DND-41 (cell line): ENCODE measurements at regions not wholly inside any gene's neighbourhood (a gene's known extent, or its start where the extent isn't known, plus 50 kb on each side); places are given as distances from the start of the nearest gene placed in this dataset.

ENCODE experiments used
- ATAC-seq: fragments of 200-7000 bp; cut with Tn5 transposase; 3 replicates; pipeline ENCODE4 v1.9.1; 2021; ENCODE audit warnings: low read depth; ENCODE audit not compliant: insufficient read depth
- DNase-seq: peaks from one replicate; pipeline ENCODE4 v3.0.0-alpha.2; 2020
- H2AFZ ChIP-seq: 2 replicates; pipeline ENCODE4 v1.6.0; 2012; ENCODE audit warnings: low read depth, low read length
- H3K27ac ChIP-seq: 2 replicates; pipeline ENCODE4 v1.5.1; 2012; ENCODE audit warnings: low read length, inconsistent platforms
- H3K27me3 ChIP-seq: fragments of 200-600 bp; sonication (generic); 2 replicates; pipeline ENCODE4 v1.6.0; 2012; ENCODE audit warnings: low read length, mild to moderate bottlenecking, inconsistent platforms; ENCODE audit not compliant: insufficient read depth, poor library complexity
- H3K36me3 ChIP-seq: 2 replicates; pipeline ENCODE4 v1.5.1; 2012; ENCODE audit warnings: low read length, inconsistent platforms; ENCODE audit not compliant: insufficient read depth
- H3K4me1 ChIP-seq: 2 replicates; pipeline ENCODE4 v1.5.1; 2012; ENCODE audit warnings: mild to moderate bottlenecking, low read length; ENCODE audit not compliant: insufficient read depth
- H3K4me2 ChIP-seq: 2 replicates; pipeline ENCODE4 v1.6.0; 2012; ENCODE audit warnings: mild to moderate bottlenecking, moderate library complexity, low read length, inconsistent platforms; ENCODE audit not compliant: insufficient read depth
- H3K4me3 ChIP-seq, 2 experiments: fragments of 200-600 bp in 1 of 2; shearing (Covaris generic) in 1 of 2; 2 replicates each; pipeline ENCODE4 v1.5.1; 2012 to 2016; ENCODE audit warnings: inconsistent platforms in 2 of 2, low read length in 2 of 2, mild to moderate bottlenecking in 2 of 2, low read depth in 1 of 2, moderate library complexity in 1 of 2
- H3K79me2 ChIP-seq: 2 replicates; pipeline ENCODE4 v1.6.0; 2012; ENCODE audit warnings: low read length, inconsistent platforms; ENCODE audit not compliant: insufficient read depth
- H3K9ac ChIP-seq: 2 replicates; pipeline ENCODE4 v1.6.0; 2012; ENCODE audit warnings: low read depth, mild to moderate bottlenecking, inconsistent platforms, low read length, moderate library complexity
- H3K9me3 ChIP-seq: 2 replicates; pipeline ENCODE4 v1.5.1; 2012; ENCODE audit warnings: low read length, moderate library complexity, mild to moderate bottlenecking, inconsistent platforms; ENCODE audit not compliant: insufficient read depth, severe bottlenecking
- H4K20me1 ChIP-seq: 2 replicates; pipeline ENCODE4 v1.6.0; 2012; ENCODE audit warnings: low read length; ENCODE audit not compliant: insufficient read depth
- EZH2 ChIP-seq: IDR thresholded peaks from 3 replicates; pipeline ENCODE4 v1.6.1; 2012; ENCODE audit warnings: borderline replicate concordance, low read depth, mild to moderate bottlenecking, moderate library complexity, low read length, inconsistent platforms; ENCODE audit not compliant: severe bottlenecking
- TF ChIP-seq, protein P1 (sequence below): IDR thresholded peaks from 2 replicates; pipeline ENCODE4 v1.5.1; 2012; ENCODE audit warnings: borderline replicate concordance, low read length, moderate library complexity, mild to moderate bottlenecking; ENCODE audit not compliant: poor library complexity, severe bottlenecking; ENCODE audit errors: extremely low read depth

DNA sequence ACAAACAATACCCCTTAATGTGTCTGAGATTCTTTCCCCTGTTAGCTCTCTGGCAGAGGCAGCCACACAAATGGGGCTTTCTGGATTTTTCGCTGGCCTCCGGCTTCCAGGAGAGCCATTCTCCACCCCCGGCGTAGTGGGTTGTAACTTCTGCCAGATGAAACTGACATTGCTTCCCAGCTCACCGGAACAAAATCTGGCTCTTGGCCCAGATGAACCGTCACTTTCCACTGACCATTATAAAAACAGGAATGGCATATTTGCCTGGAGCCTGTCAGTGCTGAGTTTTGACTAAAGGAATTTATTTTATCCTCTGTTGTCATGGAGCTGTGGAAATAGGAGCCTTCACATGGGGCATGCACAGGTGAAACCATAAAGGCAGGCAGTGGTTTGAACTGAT, 120.6 kb upstream of the GPR12 start:
- Histone ChIP-seq H3K27me3 (peaks cover 6% of the 10 kb centered on the region), H4K20me1 (no peaks in the 10 kb centered on the region), H3K4me2 (no peak overlapping the region), H3K36me3 (no peaks in the 10 kb centered on the region), H3K4me1 (no peaks in the 10 kb centered on the region), H3K9ac (no peak overlapping the region), H2AFZ (no peak overlapping the region), H3K27ac (no peak overlapping the region), H3K4me3 (no peak overlapping the region), H3K79me2 (no peaks in the 10 kb centered on the region), H3K9me3 (no peaks in the 10 kb centered on the region)
- ATAC-seq (no peak), DNase-seq (no peak)
- TF ChIP-seq, protein P1, sequence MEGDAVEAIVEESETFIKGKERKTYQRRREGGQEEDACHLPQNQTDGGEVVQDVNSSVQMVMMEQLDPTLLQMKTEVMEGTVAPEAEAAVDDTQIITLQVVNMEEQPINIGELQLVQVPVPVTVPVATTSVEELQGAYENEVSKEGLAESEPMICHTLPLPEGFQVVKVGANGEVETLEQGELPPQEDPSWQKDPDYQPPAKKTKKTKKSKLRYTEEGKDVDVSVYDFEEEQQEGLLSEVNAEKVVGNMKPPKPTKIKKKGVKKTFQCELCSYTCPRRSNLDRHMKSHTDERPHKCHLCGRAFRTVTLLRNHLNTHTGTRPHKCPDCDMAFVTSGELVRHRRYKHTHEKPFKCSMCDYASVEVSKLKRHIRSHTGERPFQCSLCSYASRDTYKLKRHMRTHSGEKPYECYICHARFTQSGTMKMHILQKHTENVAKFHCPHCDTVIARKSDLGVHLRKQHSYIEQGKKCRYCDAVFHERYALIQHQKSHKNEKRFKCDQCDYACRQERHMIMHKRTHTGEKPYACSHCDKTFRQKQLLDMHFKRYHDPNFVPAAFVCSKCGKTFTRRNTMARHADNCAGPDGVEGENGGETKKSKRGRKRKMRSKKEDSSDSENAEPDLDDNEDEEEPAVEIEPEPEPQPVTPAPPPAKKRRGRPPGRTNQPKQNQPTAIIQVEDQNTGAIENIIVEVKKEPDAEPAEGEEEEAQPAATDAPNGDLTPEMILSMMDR = no peak
- TF ChIP-seq EZH2 = no peak

DNA sequence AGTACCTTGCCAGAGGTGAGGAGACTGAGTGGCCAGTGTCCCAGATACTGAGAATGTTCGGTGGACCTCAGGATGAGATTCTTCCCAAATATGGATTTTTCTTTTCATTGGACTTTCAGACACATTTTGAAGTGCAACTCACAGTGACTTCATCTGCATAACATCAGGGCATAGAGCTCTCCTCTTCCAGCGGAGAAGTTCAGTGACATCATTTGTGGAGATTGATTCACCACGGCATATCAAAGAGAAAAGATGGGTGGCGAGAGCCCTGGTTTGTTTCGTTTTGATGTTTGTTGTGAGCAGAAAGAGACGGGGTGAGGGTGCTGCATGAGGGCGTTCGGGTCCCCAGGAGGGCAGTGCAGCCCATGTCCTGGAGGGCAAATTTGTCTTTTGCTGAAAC, 120.1 kb upstream of the GPR12 start:
- no peak for ATAC-seq
- H3K9me3 ChIP-seq = no peaks in the 10 kb centered on the region
- peaks cover 6% of the 10 kb centered on the region for H3K27me3 ChIP-seq
- H3K79me2 ChIP-seq = no peaks in the 10 kb centered on the region
- H2AFZ ChIP-seq = no peak overlapping the region
- no peak overlapping the region for H3K4me3 ChIP-seq
- H4K20me1 ChIP-seq = no peaks in the 10 kb centered on the region
- H3K4me1 ChIP-seq = no peaks in the 10 kb centered on the region
- TF ChIP-seq, protein P1 = no peak
- TF ChIP-seq EZH2 = no peak
- no peak for DNase-seq
- no peaks in the 10 kb centered on the region for H3K36me3 ChIP-seq
- H3K27ac ChIP-seq = no peak overlapping the region
- no peak overlapping the region for H3K9ac ChIP-seq
- no peak overlapping the region for H3K4me2 ChIP-seq

DNA sequence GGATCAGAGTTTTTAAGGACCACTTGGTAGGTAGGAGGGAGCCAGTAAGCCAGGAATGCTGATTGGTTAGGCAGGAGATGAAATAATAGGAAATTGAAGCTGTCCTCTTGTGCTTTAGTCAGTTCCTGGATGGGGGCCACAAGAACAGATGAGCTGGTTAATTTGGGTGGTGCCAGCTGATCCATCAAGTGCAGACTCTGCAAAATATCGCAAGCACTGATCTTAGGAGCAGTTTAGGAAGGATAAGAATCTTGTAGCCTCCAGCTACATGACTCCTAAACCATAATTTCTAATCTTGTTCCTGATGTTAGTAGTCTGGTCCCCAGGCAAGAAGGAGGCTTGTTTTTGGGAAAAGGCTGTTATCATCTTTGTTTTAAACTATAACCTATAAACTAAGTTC, 117.9 kb upstream of the GPR12 start:
- DNase-seq = no peak
- no peaks in the 10 kb centered on the region for H3K79me2 ChIP-seq
- peaks cover 6% of the 10 kb centered on the region for H3K27me3 ChIP-seq
- H3K36me3 ChIP-seq = no peaks in the 10 kb centered on the region
- H3K4me2 ChIP-seq = no peak overlapping the region
- no peak overlapping the region for H3K4me3 ChIP-seq
- H3K9me3 ChIP-seq = no peaks in the 10 kb centered on the region
- H4K20me1 ChIP-seq = no peaks in the 10 kb centered on the region
- ATAC-seq = no peak
- no peak overlapping the region for H3K27ac ChIP-seq
- no peak overlapping the region for H3K9ac ChIP-seq
- no peak overlapping the region for H2AFZ ChIP-seq
- no peaks in the 10 kb centered on the region for H3K4me1 ChIP-seq
- TF ChIP-seq, protein P1 = no peak
- TF ChIP-seq EZH2 = no peak

GRCh38 chr13:26873386-26873698, 112.8 kb upstream of the GPR12 start:
- Histone ChIP-seq H3K4me3 (no peak overlapping the region), H3K4me1 (no peaks in the 10 kb centered on the region), H3K36me3 (no peaks in the 10 kb centered on the region), H3K9me3 (no peaks in the 10 kb centered on the region), H4K20me1 (no peaks in the 10 kb centered on the region), H3K27ac (no peak overlapping the region), H3K9ac (no peak overlapping the region), H3K27me3 (peaks cover 4% of the 10 kb centered on the region), H3K79me2 (no peaks in the 10 kb centered on the region), H3K4me2 (no peak overlapping the region), H2AFZ (no peak overlapping the region)
- ATAC-seq (no peak), DNase-seq (no peak)
- TF ChIP-seq, protein P1 = no peak
- TF ChIP-seq EZH2 = no peak
